Panc1 (cell line): ENCODE measurements at regions not wholly inside any gene's neighbourhood (a gene's known extent, or its start where the extent isn't known, plus 50 kb on each side); places are given as distances from the start of the nearest gene placed in this dataset.

Experiments used
- ATAC-seq: fragments of 200-7000 bp; cut with Tn5 transposase; 2 replicates; pipeline ENCODE4 v1.9.1; 2020; ENCODE audit warnings: mild to moderate bottlenecking, moderate library complexity
- BruUV-seq: library from RNA; stranded (reverse); fragments of 400-500 nt; replicated peaks from 2 replicates; lab custom pipeline; 2021; lab: Mats Ljungman, UMichigan
- CTCF ChIA-PET: fragments of 300-600 bp; sonication (Branson Sonifier 250); formaldehyde crosslinking; loops from one replicate; lab custom pipeline; 2022; ENCODE audit warnings: antibody characterized with exemption; lab: Charles Lee
- POLR2A ChIA-PET: fragments of 300-600 bp; sonication (Branson Sonifier 250); formaldehyde crosslinking; loops from one replicate; lab custom pipeline; 2022; ENCODE audit warnings: antibody characterized with exemption; lab: Charles Lee
- DNase-seq: peaks from one replicate; pipeline ENCODE4 v3.0.0-alpha.2; 2010; ENCODE audit warnings: low read depth, low spot score
- H3K27ac ChIP-seq: 2 replicates; pipeline ENCODE4 v1.5.1; 2011; ENCODE audit warnings: mild to moderate bottlenecking, low read length, inconsistent platforms
- H3K27me3 ChIP-seq: fragments of 200-500 bp; sonication (Bioruptor generic); 2 replicates; pipeline ENCODE4 v1.6.0; 2014; ENCODE audit warnings: low read length, inconsistent platforms; ENCODE audit not compliant: control insufficient read depth, insufficient read depth
- H3K36me3 ChIP-seq: fragments of 200-500 bp; sonication (Bioruptor generic); 2 replicates; pipeline ENCODE4 v1.5.1; 2014; ENCODE audit warnings: inconsistent platforms, mild to moderate bottlenecking, low read length, moderate library complexity; ENCODE audit not compliant: control insufficient read depth, insufficient read depth
- H3K4me1 ChIP-seq: 2 replicates; pipeline ENCODE4 v1.5.1; 2011; ENCODE audit warnings: inconsistent platforms, mild to moderate bottlenecking, low read length, moderate library complexity; ENCODE audit not compliant: control insufficient read depth, insufficient read depth
- H3K4me3 ChIP-seq, 2 experiments: 2 replicates each; pipeline ENCODE4 v1.5.1; 2011 to 2012; ENCODE audit warnings: low read depth in 2 of 2, low read length in 2 of 2, mild to moderate bottlenecking in 2 of 2, inconsistent platforms in 1 of 2, moderate library complexity in 1 of 2
- H3K9me3 ChIP-seq: fragments of 200-500 bp; sonication (Bioruptor generic); 2 replicates; pipeline ENCODE4 v1.5.1; 2014; ENCODE audit warnings: low read depth, mild to moderate bottlenecking, inconsistent platforms, low read length, moderate library complexity; ENCODE audit not compliant: control insufficient read depth, insufficient read depth
- CTCF ChIP-seq: fragments of 450-650 bp; IDR thresholded peaks from 2 replicates; pipeline ENCODE4 v1.5.1; 2017; ENCODE audit warnings: mild to moderate bottlenecking
- POLR2AphosphoS5 ChIP-seq: IDR thresholded peaks from 2 replicates; pipeline ENCODE4 v1.6.1; 2012; ENCODE audit warnings: mild to moderate bottlenecking, low read depth, low read length, moderate library complexity
- REST ChIP-seq, 2 experiments: IDR thresholded peaks; 2 replicates each; pipeline ENCODE4 v1.6.1; 2011 to 2012; ENCODE audit warnings: low read depth in 2 of 2, control low read depth in 1 of 2, low read length in 1 of 2, mild to moderate bottlenecking in 1 of 2, moderate library complexity in 1 of 2; ENCODE audit not compliant: insufficient read depth in 1 of 2
- SIN3A ChIP-seq: IDR thresholded peaks from 2 replicates; pipeline ENCODE4 v1.6.1; 2012; ENCODE audit warnings: low read depth, mild to moderate bottlenecking, low read length, moderate library complexity, borderline replicate concordance; ENCODE audit not compliant: insufficient read depth
- TCF7L2 ChIP-seq: IDR thresholded peaks from 2 replicates; pipeline ENCODE4 v1.6.1; 2011; ENCODE audit warnings: mild to moderate bottlenecking, low read depth, low read length, inconsistent platforms
- in situ Hi-C: cut with HindIII; loops from 2 replicates; pipeline ENCODE4 v1.10.0; 2016; ENCODE audit warnings: low sequenced_read_pairs, low pct_unique_long_range_greater_than_20kb
- intact Hi-C: fragments of 100-400 bp; cut with micrococcal nuclease; formaldehyde crosslinking; loops from one replicate; pipeline ENCODE4 v1.10.0; 2022; ENCODE audit not compliant: unreplicated experiment

- no peak overlapping the region for H3K4me3 ChIP-seq
- no peak overlapping the region for H3K27ac ChIP-seq
- TF ChIP-seq POLR2AphosphoS5 (no peak), CTCF (no peak), SIN3A (no peak), REST (IDR thresholded peaks at IDR 0.05; ENCODE audit: insufficient read depth in 1 of 2, low read depth in 2 of 2, low read length in 1 of 2) (no peak), TCF7L2 (no peak)
- BruUV-seq: no TSS peak
- in situ Hi-C loops (no loop called here), intact Hi-C loops (no loop called here)
- no peaks in the 10 kb centered on the region for H3K27me3 ChIP-seq
- H3K4me1 ChIP-seq: no peaks in the 10 kb centered on the region
- H3K36me3 ChIP-seq: no peaks in the 10 kb centered on the region
- CTCF ChIA-PET: no interaction called here
- POLR2A ChIA-PET: no interaction called here
- DNase-seq (no peak), ATAC-seq (no peak)
- no peaks in the 10 kb centered on the region for H3K9me3 ChIP-seq
Measured at GRCh38 chr6:54586251-54586650, 260.3 kb upstream of the FAM83B start.

GRCh38 chr6:54587277-54587676, 259.3 kb upstream of the FAM83B start:
- DNase-seq (no peak), ATAC-seq (no peak)
- BruUV-seq: no TSS peak
- intact Hi-C loops: no loop called here
- no peak for TF ChIP-seq CTCF
- no peak for TF ChIP-seq POLR2AphosphoS5
- no peak for TF ChIP-seq REST (IDR thresholded peaks at IDR 0.05; ENCODE audit: insufficient read depth in 1 of 2, low read depth in 2 of 2, low read length in 1 of 2)
- no peak for TF ChIP-seq TCF7L2
- no peak for TF ChIP-seq SIN3A
- ChIA-PET POLR2A (interaction anchor here (0.5 kb wide), 1 partner anchor 509 kb away, joined by 3 read pairs; no protein-coding TSS in a partner anchor), CTCF (no interaction called here)
- H3K27me3 ChIP-seq: no peaks in the 10 kb centered on the region
- in situ Hi-C loops: no loop called here
- no peak overlapping the region for H3K27ac ChIP-seq
- no peaks in the 10 kb centered on the region for H3K36me3 ChIP-seq
- no peak overlapping the region for H3K4me3 ChIP-seq
- H3K4me1 ChIP-seq: no peaks in the 10 kb centered on the region
- no peaks in the 10 kb centered on the region for H3K9me3 ChIP-seq
